K562 (cell line): ENCODE measurements at regions not wholly inside any gene's neighbourhood (a gene's known extent, or its start where the extent isn't known, plus 50 kb on each side); places are given as distances from the start of the nearest gene placed in this dataset.

ENCODE experiments used
- C11orf30 ChIP-seq: fragments of 450-650 bp; IDR thresholded peaks from 2 replicates; pipeline ENCODE4 v1.6.1; 2016; ENCODE audit warnings: low read depth, mild to moderate bottlenecking
- KAT7 ChIP-seq: sonication (generic); formaldehyde crosslinking; IDR thresholded peaks from 2 replicates; pipeline ENCODE4 v1.8.0; 2022; ENCODE audit warnings: missing genetic modification reagents, mild to moderate bottlenecking, borderline replicate concordance
- NR1H2 ChIP-seq: sonication (generic); formaldehyde crosslinking; IDR thresholded peaks from 2 replicates; pipeline ENCODE4 v1.4.0; 2020; ENCODE audit warnings: mild to moderate bottlenecking, missing genetic modification reagents
- NR2C1 ChIP-seq, 2 experiments: fragments of 450-650 bp; IDR thresholded peaks; 2 replicates each; pipeline ENCODE4 v1.6.1; 2017; ENCODE audit warnings: mild to moderate bottlenecking in 2 of 2, antibody characterized with exemption in 1 of 2, inconsistent platforms in 1 of 2, missing compliant biosample characterization in 1 of 2, missing genetic modification characterization in 1 of 2
- NUFIP1 ChIP-seq: fragments of 450-650 bp; IDR thresholded peaks from 2 replicates; pipeline ENCODE4 v1.6.1; 2018; ENCODE audit not compliant: partially characterized antibody
- ZNF311 ChIP-seq: fragments of 250-450 bp; sonication (Bioruptor Pico); IDR thresholded peaks from 2 replicates; pipeline ENCODE4 v1.4.0; 2020; ENCODE audit warnings: mild to moderate bottlenecking, moderate library complexity
- TF ChIP-seq, protein P1 (sequence below), 2 experiments: fragments of 450-650 bp; IDR thresholded peaks; 2 replicates each; pipeline ENCODE4 v1.6.1; 2016; ENCODE audit warnings: mild to moderate bottlenecking in 2 of 2, borderline replicate concordance in 1 of 2, low read depth in 1 of 2, moderate library complexity in 1 of 2
- TF ChIP-seq, protein P2 (sequence below): IDR thresholded peaks from 2 replicates; pipeline ENCODE4 v1.6.1; 2011; ENCODE audit warnings: borderline replicate concordance, low read depth, mild to moderate bottlenecking, moderate library complexity, low read length; ENCODE audit not compliant: insufficient read depth, poor library complexity, severe bottlenecking
- TF ChIP-seq, protein P3 (sequence below): IDR thresholded peaks from 3 replicates; pipeline ENCODE4 v1.6.1; 2011; ENCODE audit warnings: borderline replicate concordance, mild to moderate bottlenecking; ENCODE audit not compliant: insufficient read length, insufficient read depth
- TF ChIP-seq, protein P4 (sequence below): sonication (generic); formaldehyde crosslinking; IDR thresholded peaks from 2 replicates; pipeline ENCODE4 v1.8.0; 2022; ENCODE audit warnings: mild to moderate bottlenecking, missing genetic modification reagents, borderline replicate concordance

DNA sequence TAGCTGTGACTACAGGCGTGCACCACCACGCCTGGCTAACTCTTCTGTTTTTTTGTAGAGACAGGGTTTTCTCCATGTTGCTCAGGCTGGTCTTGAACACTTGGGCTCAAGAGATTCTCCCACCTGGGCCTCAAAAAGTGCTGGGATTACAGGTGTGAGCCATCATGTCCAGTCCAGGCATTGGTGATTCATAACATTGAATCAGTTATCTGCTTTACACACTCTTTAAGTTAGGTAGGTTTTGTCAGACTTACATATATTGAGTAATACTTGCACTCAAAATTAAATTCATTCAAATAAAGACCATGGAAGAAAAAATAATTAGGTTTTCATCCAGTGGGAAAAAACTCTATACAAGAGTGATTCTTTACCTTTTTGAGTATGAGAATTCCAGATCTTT lies 93.2 kb upstream of the XPO1 start (continued):
- TF ChIP-seq, protein P1, sequence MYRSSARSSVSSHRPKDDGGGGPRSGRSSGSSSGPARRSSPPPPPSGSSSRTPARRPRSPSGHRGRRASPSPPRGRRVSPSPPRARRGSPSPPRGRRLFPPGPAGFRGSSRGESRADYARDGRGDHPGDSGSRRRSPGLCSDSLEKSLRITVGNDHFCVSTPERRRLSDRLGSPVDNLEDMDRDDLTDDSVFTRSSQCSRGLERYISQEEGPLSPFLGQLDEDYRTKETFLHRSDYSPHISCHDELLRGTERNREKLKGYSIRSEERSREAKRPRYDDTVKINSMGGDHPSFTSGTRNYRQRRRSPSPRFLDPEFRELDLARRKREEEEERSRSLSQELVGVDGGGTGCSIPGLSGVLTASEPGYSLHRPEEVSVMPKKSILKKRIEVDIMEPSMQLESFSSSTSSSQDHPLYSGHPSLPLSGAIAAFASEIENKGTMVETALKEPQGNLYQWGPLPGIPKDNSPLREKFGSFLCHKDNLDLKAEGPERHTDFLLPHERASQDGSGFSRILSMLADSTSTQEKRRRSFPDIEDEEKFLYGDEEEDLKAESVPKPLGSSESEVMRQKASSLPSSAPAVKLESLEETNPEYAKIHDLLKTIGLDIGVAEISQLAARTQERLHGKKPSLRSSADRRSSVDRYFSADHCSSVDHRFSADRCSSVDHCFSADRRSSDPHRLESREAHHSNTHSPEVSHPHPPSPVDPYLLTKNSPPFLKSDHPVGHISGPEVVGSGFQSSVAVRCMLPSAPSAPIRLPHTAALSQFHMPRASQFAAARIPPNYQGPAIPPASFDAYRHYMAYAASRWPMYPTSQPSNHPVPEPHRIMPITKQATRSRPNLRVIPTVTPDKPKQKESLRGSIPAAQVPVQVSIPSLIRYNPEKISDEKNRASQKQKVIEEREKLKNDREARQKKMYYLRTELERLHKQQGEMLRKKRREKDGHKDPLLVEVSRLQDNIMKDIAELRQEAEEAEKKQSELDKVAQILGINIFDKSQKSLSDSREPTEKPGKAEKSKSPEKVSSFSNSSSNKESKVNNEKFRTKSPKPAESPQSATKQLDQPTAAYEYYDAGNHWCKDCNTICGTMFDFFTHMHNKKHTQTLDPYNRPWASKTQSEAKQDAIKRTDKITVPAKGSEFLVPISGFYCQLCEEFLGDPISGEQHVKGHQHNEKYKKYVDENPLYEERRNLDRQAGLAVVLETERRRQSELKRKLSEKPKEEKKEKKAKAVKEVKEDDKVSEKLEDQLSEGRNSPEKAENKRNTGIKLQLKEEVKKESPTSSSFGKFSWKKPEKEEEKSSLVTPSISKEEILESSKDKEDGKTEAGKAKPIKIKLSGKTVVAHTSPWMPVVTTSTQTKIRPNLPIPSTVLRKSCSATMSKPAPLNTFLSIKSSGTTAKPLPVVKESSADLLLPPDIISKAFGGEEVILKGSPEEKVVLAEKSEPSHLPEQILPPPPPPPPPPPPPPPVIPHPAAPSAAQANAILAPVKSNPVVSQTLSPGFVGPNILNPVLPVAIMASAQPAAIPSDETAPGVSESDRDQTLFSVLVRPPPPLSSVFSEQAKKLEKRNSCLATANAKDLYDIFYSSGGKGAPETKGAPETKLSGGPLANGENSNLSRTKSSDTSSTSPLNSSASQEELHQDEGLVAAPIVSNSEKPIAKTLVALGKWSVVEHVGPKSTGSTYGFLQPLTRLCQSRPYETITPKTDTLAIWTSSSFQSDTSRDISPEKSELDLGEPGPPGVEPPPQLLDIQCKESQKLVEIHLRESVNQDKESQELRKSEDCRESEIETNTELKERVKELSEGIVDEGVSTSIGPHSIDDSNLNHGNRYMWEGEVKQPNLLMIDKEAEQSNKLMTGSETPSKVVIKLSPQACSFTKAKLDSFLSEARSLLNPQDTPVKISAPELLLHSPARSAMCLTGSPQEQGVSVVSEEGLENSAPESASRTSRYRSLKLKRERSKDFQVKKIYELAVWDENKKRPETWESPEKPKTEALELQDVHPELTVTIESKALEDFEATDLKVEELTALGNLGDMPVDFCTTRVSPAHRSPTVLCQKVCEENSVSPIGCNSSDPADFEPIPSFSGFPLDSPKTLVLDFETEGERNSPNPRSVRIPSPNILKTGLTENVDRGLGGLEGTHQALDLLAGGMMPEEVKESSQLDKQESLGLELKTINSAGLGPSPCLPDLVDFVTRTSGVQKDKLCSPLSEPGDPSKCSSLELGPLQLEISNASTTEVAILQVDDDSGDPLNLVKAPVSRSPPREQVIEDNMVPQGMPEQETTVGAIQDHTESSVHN (IDR thresholded peaks at IDR 0.05; ENCODE audit: borderline replicate concordance in 1 of 2, low read depth in 1 of 2) = no peak
- TF ChIP-seq NUFIP1 (no peak), C11orf30 (no peak), ZNF311 (CRISPR knock-in tag) (no peak), NR1H2 (CRISPR knock-in tag) (no peak), NR2C1 (IDR thresholded peaks at IDR 0.05) (no peak), NR2C1 (tag; IDR thresholded peaks at IDR 0.05) (no peak), KAT7 (CRISPR knock-in tag) (no peak)
- TF ChIP-seq, protein P2, sequence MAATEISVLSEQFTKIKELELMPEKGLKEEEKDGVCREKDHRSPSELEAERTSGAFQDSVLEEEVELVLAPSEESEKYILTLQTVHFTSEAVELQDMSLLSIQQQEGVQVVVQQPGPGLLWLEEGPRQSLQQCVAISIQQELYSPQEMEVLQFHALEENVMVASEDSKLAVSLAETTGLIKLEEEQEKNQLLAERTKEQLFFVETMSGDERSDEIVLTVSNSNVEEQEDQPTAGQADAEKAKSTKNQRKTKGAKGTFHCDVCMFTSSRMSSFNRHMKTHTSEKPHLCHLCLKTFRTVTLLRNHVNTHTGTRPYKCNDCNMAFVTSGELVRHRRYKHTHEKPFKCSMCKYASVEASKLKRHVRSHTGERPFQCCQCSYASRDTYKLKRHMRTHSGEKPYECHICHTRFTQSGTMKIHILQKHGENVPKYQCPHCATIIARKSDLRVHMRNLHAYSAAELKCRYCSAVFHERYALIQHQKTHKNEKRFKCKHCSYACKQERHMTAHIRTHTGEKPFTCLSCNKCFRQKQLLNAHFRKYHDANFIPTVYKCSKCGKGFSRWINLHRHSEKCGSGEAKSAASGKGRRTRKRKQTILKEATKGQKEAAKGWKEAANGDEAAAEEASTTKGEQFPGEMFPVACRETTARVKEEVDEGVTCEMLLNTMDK = no peak
- TF ChIP-seq, protein P3, sequence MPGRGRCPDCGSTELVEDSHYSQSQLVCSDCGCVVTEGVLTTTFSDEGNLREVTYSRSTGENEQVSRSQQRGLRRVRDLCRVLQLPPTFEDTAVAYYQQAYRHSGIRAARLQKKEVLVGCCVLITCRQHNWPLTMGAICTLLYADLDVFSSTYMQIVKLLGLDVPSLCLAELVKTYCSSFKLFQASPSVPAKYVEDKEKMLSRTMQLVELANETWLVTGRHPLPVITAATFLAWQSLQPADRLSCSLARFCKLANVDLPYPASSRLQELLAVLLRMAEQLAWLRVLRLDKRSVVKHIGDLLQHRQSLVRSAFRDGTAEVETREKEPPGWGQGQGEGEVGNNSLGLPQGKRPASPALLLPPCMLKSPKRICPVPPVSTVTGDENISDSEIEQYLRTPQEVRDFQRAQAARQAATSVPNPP = no peak
- TF ChIP-seq, protein P4, sequence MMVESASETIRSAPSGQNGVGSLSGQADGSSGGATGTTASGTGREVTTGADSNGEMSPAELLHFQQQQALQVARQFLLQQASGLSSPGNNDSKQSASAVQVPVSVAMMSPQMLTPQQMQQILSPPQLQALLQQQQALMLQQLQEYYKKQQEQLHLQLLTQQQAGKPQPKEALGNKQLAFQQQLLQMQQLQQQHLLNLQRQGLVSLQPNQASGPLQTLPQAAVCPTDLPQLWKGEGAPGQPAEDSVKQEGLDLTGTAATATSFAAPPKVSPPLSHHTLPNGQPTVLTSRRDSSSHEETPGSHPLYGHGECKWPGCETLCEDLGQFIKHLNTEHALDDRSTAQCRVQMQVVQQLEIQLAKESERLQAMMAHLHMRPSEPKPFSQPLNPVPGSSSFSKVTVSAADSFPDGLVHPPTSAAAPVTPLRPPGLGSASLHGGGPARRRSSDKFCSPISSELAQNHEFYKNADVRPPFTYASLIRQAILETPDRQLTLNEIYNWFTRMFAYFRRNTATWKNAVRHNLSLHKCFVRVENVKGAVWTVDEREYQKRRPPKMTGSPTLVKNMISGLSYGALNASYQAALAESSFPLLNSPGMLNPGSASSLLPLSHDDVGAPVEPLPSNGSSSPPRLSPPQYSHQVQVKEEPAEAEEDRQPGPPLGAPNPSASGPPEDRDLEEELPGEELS (CRISPR knock-in tag) = no peak
